AG20443 (cell line): ENCODE measurements at regions not wholly inside any gene's neighbourhood (a gene's known extent, or its start where the extent isn't known, plus 50 kb on each side); places are given as distances from the start of the nearest gene placed in this dataset.

Source experiments
- DNase-seq: peaks from one replicate; pipeline ENCODE4 v3.0.0; 2012; ENCODE audit warnings: low spot score, mixed read lengths

GRCh38 chr6:91788501-91788900 lies 1201.6 kb upstream of the MAP3K7 start:
- no peak for DNase-seq

GRCh38 chr6:91786474-91787184 lies 1199.8 kb upstream of the MAP3K7 start:
- no peak for DNase-seq

GRCh38 chr6:91782802-91783201 lies 1195.9 kb upstream of the MAP3K7 start:
- DNase-seq, result no peak

- DNase-seq, result no peak
Observed at GRCh38 chr6:91781946-91782345, 1195.1 kb upstream of the MAP3K7 start.

- DNase-seq, result no peak
Observed at GRCh38 chr6:91780270-91780669, 1193.4 kb upstream of the MAP3K7 start.

GRCh38 chr6:91761621-91762020 lies 1174.7 kb upstream of the MAP3K7 start:
- DNase-seq, result no peak

GRCh38 chr6:91754691-91755090 lies 1167.8 kb upstream of the MAP3K7 start:
- no peak for DNase-seq

GRCh38 chr6:91751526-91751925 lies 1164.7 kb upstream of the MAP3K7 start:
- no peak for DNase-seq

GRCh38 chr6:91744566-91744965 lies 1157.7 kb upstream of the MAP3K7 start:
- no peak for DNase-seq

GRCh38 chr6:91743756-91744155 lies 1156.9 kb upstream of the MAP3K7 start:
- no peak for DNase-seq

- no peak for DNase-seq
Observed at GRCh38 chr6:91731939-91732338, 1145.1 kb upstream of the MAP3K7 start.

- DNase-seq, result no peak
Observed at GRCh38 chr6:91730710-91731109, 1143.8 kb upstream of the MAP3K7 start.

- no peak for DNase-seq
Observed at GRCh38 chr6:91720324-91720723, 1133.5 kb upstream of the MAP3K7 start.

GRCh38 chr6:91719414-91719813 lies 1132.5 kb upstream of the MAP3K7 start:
- no peak for DNase-seq

- no peak for DNase-seq
Observed at GRCh38 chr6:91718198-91718597, 1131.3 kb upstream of the MAP3K7 start.

- no peak for DNase-seq
Observed at GRCh38 chr6:91717094-91717493, 1130.2 kb upstream of the MAP3K7 start.

- DNase-seq, result no peak
Observed at GRCh38 chr6:91716361-91716760, 1129.5 kb upstream of the MAP3K7 start.

GRCh38 chr6:91715171-91715805 lies 1128.4 kb upstream of the MAP3K7 start:
- DNase-seq, result no peak

GRCh38 chr6:91713911-91714310 lies 1127.0 kb upstream of the MAP3K7 start:
- no peak for DNase-seq

- DNase-seq, result no peak
Observed at GRCh38 chr6:91711518-91711917, 1124.6 kb upstream of the MAP3K7 start.

- DNase-seq, result no peak
Observed at GRCh38 chr6:91710342-91710741, 1123.5 kb upstream of the MAP3K7 start.

- no peak for DNase-seq
Observed at GRCh38 chr6:91708534-91708933, 1121.7 kb upstream of the MAP3K7 start.

GRCh38 chr6:91705646-91706045 lies 1118.8 kb upstream of the MAP3K7 start:
- DNase-seq, result no peak

- DNase-seq, result no peak
Observed at GRCh38 chr6:91704531-91704930, 1117.7 kb upstream of the MAP3K7 start.
